AG09319 (cell line): ENCODE measurements at regions not wholly inside any gene's neighbourhood (a gene's known extent, or its start where the extent isn't known, plus 50 kb on each side); places are given as distances from the start of the nearest gene placed in this dataset.
"Not testable (repeated sequence)": the region's sequence is repeated elsewhere in the genome, so short reads cannot be mapped to it uniquely, and the experiment has no call there.

ENCODE experiments used
- DNase-seq: peaks from one replicate; pipeline ENCODE4 v3.0.0-alpha.2; 2010; ENCODE audit warnings: low read depth; ENCODE audit errors: extremely low read depth
- CTCF ChIP-seq: IDR thresholded peaks from 2 replicates; pipeline ENCODE4 v1.5.1; 2011; ENCODE audit warnings: low read depth, mild to moderate bottlenecking, inconsistent platforms, low read length, moderate library complexity

- TF ChIP-seq CTCF, result no peak
Measured at GRCh38 chr4:38387819-38388218, 276.2 kb upstream of the KLF3 start.

DNA sequence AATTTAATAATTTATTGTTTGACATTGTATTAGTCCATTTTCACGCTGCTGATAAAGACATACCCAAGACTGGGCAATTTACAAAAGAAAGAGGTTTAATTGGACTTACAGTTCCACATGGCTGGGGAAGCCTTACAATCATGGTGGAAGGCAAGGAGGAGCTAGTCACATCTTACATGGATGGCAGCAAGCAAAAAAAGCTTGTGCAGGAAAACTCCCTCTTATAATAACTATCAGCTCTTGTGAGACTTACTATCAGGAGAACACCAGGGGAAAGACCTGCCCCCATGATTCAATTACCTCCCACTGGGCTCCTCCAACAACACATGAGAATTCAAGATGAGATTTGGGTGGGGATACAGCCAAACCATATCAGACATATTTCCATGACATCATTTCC is 275.1 kb upstream of the KLF3 start:
- not testable (repeated sequence) for DNase-seq

More at GRCh38 chr4:38387819-38388218, 276.2 kb upstream of the KLF3 start:
- DNase-seq, result no peak

DNA sequence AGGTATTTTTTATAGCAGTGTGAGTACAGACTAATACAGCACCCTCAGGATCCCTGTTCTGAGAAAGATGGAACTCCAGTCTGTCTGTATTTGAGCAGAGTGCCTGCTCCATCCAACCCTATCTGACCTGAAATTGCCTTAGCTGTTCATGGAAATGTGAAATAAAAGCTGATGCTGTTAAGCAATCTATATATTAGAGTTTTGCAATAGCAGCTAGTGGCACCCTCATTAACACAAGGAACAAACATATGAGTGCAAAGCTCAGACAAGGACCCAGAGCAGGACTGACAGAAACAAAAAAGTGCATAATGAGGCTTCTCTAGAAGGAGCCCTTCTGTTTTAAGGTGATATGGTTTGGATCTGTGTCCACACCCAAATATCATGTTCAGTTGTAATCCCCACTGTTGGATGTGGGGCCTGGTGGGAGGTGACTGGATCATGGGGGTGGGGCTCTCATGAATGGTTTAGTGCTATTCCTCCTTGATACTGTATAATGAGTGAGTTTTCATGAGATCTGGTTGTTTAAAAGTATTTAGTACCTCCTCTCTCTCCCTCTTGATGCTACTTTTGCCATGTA is 272.9 kb upstream of the KLF3 start:
- no peak for TF ChIP-seq CTCF
- no peak for DNase-seq

- no peak for TF ChIP-seq CTCF
Measured at GRCh38 chr4:38392223-38392855, 271.7 kb upstream of the KLF3 start.

DNA sequence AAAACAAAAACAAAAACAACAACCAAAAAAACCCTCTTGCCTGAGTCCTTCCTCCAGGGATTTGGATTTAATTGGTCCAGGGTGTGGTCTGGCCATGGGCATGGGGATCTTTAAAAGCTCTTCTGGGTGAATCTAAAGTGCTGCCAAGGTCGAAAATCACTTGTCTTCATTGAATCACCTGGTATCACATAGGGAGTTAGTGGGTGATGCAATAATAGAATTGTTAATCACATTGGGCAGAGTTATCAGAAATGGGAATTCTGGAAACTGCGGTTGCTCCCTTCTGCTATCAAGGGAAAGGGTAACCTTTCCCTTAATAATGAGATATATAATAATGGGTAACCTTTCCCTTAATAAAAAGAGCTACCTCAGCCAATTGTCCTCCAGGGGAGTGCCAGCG is 267.9 kb upstream of the KLF3 start:
- TF ChIP-seq CTCF, result no peak
- DNase-seq, result no peak

More at GRCh38 chr4:38392223-38392855, 271.7 kb upstream of the KLF3 start:
- no peak for DNase-seq

DNA sequence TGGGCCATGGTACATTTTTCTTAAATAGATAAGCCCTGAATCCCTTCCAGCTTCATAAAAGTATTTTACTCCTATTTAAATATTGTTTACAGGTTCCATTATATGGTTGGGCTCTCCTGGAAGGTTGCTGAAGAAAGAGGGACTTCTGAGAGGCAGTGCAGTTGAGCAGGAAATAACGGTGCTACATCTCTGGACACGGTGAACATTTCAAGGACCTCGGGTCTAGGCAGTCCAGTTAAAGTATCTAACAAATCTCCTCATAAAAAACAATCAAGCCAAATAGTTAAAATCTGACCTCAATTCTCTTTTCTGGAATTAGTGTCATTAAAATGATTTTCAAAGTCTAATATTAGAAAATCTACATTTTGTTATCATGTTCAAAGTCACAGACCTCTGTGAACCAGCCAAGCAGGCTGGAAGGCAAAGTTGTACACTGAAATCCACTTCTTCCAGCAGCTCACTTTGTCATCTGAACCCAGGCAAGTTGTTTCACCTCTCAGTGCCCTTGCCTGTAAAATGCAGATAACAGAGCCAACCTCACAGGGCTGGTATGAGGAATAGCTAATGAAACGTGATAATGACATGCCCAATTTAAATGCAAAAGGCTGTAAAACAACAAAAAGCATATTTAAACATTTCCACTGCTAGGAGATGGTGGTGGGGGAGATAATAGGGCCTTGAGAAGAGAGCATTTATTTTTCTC is 267.0 kb upstream of the KLF3 start:
- no peak for TF ChIP-seq CTCF

GRCh38 chr4:38400946-38401345 is 263.1 kb upstream of the KLF3 start:
- DNase-seq, result no peak
- TF ChIP-seq CTCF, result no peak

More for the DNA sequence above, 267.0 kb upstream of the KLF3 start:
- no peak for DNase-seq
